HFFc6 (cell line): ENCODE measurements at regions not wholly inside any gene's neighbourhood (a gene's known extent, or its start where the extent isn't known, plus 50 kb on each side); places are given as distances from the start of the nearest gene placed in this dataset.

ENCODE experiments used
- DNase-seq: peaks from one replicate; pipeline ENCODE4 v3.0.0-alpha.2; 2018
- H3K27ac Mint-ChIP-seq: 2 replicates; pipeline ENCODE4 v1.8.0; 2020; ENCODE audit warnings: mild to moderate bottlenecking, mixed read lengths
- H3K27me3 Mint-ChIP-seq: 2 replicates; pipeline ENCODE4 v1.8.0; 2021; ENCODE audit warnings: mild to moderate bottlenecking, moderate library complexity, mixed read lengths; ENCODE audit not compliant: insufficient read depth
- H3K36me3 Mint-ChIP-seq: 2 replicates; pipeline ENCODE4 v1.8.0; 2021; ENCODE audit warnings: low read depth, mixed read lengths
- H3K4me1 Mint-ChIP-seq: 2 replicates; pipeline ENCODE4 v1.8.0; 2020; ENCODE audit warnings: low read depth, mixed read lengths
- H3K4me3 Mint-ChIP-seq: 2 replicates; pipeline ENCODE4 v1.8.0; 2020; ENCODE audit warnings: mild to moderate bottlenecking, moderate library complexity, mixed read lengths
- H3K9me3 Mint-ChIP-seq: 2 replicates; pipeline ENCODE4 v1.8.0; 2020; ENCODE audit warnings: mild to moderate bottlenecking, mixed read lengths
- CTCF ChIP-seq: fragments of 200-600 bp; sonication (generic); IDR thresholded peaks from 2 replicates; pipeline ENCODE4 v1.5.0; 2021; ENCODE audit warnings: antibody characterized with exemption, mild to moderate bottlenecking

GRCh38 chr12:59963546-59963945 lies 367.7 kb downstream of the SLC16A7 start:
- Mint-ChIP-seq H3K9me3 (peaks cover 4% of the 10 kb centered on the region), H3K27me3 (no peaks in the 10 kb centered on the region), H3K4me1 (peaks cover 5% of the 10 kb centered on the region; the same call in 1 of the 2 replicates), H3K4me3 (no peak overlapping the region), H3K36me3 (peaks cover 10% of the 10 kb centered on the region), H3K27ac (no peak overlapping the region)
- no peak for TF ChIP-seq CTCF
- no peak for DNase-seq

- Mint-ChIP-seq H3K9me3 (no peaks in the 10 kb centered on the region), H3K27ac (peak overlapping the region; percentile 94), H3K36me3 (peaks cover 16% of the 10 kb centered on the region), H3K4me3 (peak overlapping the region; percentile 74), H3K4me1 (peaks cover 58% of the 10 kb centered on the region), H3K27me3 (no peaks in the 10 kb centered on the region)
- peak; percentile 87 for DNase-seq
- no peak for TF ChIP-seq CTCF
Observed at GRCh38 chr12:59972905-59973304, 377.1 kb downstream of the SLC16A7 start.

- Mint-ChIP-seq H3K4me3 (peak overlapping the region; percentile 83), H3K27ac (peak overlapping the region; percentile 94), H3K4me1 (peaks cover 59% of the 10 kb centered on the region), H3K9me3 (no peaks in the 10 kb centered on the region), H3K27me3 (no peaks in the 10 kb centered on the region), H3K36me3 (peaks cover 15% of the 10 kb centered on the region)
- peak; percentile 97 for DNase-seq
- no peak for TF ChIP-seq CTCF
Observed at GRCh38 chr12:59973515-59973914, 377.7 kb downstream of the SLC16A7 start.

- H3K4me3 Mint-ChIP-seq: no peak overlapping the region
- H3K4me1 Mint-ChIP-seq: peaks cover 66% of the 10 kb centered on the region
- H3K36me3 Mint-ChIP-seq: peaks cover 14% of the 10 kb centered on the region
- H3K27me3 Mint-ChIP-seq: no peaks in the 10 kb centered on the region
- no peak for TF ChIP-seq CTCF
- H3K9me3 Mint-ChIP-seq: no peaks in the 10 kb centered on the region
- no peak for DNase-seq
- H3K27ac Mint-ChIP-seq: peak overlapping the region; percentile 5; the same call in 1 of the 2 replicates
Observed at GRCh38 chr12:59977779-59978178, 381.9 kb downstream of the SLC16A7 start.

- no peaks in the 10 kb centered on the region; the same call in 1 of the 2 replicates for H3K9me3 Mint-ChIP-seq
- peaks cover 15% of the 10 kb centered on the region for H3K36me3 Mint-ChIP-seq
- H3K27ac Mint-ChIP-seq: peak overlapping the region; percentile 69
- H3K4me1 Mint-ChIP-seq: peaks cover 49% of the 10 kb centered on the region
- no peaks in the 10 kb centered on the region for H3K27me3 Mint-ChIP-seq
- no peak for TF ChIP-seq CTCF
- DNase-seq: peak; percentile 25
- H3K4me3 Mint-ChIP-seq: peak overlapping the region; percentile 30
Observed at GRCh38 chr12:59980476-59980875, 384.6 kb downstream of the SLC16A7 start.

GRCh38 chr12:59999291-59999690 lies 403.5 kb downstream of the SLC16A7 start:
- no peak for TF ChIP-seq CTCF
- no peak overlapping the region for H3K27ac Mint-ChIP-seq
- no peak for DNase-seq
- no peaks in the 10 kb centered on the region for H3K4me1 Mint-ChIP-seq
- no peak overlapping the region for H3K4me3 Mint-ChIP-seq
- H3K9me3 Mint-ChIP-seq: no peaks in the 10 kb centered on the region
- H3K36me3 Mint-ChIP-seq: no peaks in the 10 kb centered on the region; the same call in 1 of the 2 replicates
- H3K27me3 Mint-ChIP-seq: peaks cover 2% of the 10 kb centered on the region
